ENCODE measurements at regions not wholly inside any gene's neighbourhood (a gene's known extent, or its start where the extent isn't known, plus 50 kb on each side); places are given as distances from the start of the nearest gene placed in this dataset.

DNA sequence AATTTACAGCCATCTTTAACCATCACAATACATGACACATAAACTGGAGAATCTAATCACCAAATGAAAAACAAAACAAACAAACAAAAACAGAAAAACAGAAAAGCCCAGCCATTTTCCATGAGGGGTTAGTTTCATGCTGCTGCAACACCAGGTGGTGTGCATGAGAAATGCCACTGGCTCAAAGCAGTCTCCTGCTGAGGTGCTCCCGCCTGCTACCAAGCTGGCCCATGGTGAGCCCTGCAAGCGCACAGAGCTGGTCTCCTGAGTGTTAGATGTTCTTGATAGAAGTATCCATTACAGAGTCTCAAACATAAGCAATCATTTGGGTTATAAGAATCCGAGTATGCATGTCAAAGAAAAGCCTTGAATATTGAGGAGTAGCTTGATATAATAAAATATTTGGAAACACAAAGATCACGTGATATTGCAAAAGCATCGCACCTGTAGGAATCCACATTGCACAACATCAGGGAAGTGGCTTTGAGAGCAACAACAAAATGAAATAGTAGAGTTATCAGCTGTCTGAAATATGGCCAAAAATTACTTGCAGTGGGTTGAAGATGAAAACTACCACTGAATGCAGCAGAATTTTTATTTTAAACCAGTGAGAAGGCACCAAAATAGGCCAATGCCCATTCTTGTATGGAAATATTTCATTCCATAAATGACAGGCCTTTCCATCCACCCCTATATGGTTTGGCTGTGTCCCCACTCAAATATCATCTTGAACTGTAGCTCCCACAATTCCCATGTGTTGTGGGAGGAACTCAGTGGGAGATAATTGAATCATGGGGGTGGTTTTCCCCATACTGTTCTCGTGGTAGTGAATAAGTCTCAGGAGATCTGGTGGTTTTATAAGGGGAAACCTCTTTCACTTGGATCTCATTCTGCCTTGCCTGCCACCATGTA lies 194.8 kb downstream of the SYK start:
- TF ChIP-seq, protein P1, sequence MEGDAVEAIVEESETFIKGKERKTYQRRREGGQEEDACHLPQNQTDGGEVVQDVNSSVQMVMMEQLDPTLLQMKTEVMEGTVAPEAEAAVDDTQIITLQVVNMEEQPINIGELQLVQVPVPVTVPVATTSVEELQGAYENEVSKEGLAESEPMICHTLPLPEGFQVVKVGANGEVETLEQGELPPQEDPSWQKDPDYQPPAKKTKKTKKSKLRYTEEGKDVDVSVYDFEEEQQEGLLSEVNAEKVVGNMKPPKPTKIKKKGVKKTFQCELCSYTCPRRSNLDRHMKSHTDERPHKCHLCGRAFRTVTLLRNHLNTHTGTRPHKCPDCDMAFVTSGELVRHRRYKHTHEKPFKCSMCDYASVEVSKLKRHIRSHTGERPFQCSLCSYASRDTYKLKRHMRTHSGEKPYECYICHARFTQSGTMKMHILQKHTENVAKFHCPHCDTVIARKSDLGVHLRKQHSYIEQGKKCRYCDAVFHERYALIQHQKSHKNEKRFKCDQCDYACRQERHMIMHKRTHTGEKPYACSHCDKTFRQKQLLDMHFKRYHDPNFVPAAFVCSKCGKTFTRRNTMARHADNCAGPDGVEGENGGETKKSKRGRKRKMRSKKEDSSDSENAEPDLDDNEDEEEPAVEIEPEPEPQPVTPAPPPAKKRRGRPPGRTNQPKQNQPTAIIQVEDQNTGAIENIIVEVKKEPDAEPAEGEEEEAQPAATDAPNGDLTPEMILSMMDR (IDR thresholded peaks at IDR 0.05), result no peak
- TF ChIP-seq POLR2A (IDR thresholded peaks at IDR 0.05), result no peak
